HUES48 (cell line): ENCODE measurements at regions not wholly inside any gene's neighbourhood (a gene's known extent, or its start where the extent isn't known, plus 50 kb on each side); places are given as distances from the start of the nearest gene placed in this dataset.

Source experiments
- H3K27ac ChIP-seq: one replicate; pipeline ENCODE4 v1.7.0; 2013; ENCODE audit warnings: low read depth, low read length, inconsistent platforms
- H3K27me3 ChIP-seq: 2 replicates; pipeline ENCODE4 v1.6.1; 2013; ENCODE audit warnings: mild to moderate bottlenecking, low read length; ENCODE audit not compliant: control insufficient read depth, insufficient read depth
- H3K36me3 ChIP-seq: 2 replicates; pipeline ENCODE4 v1.6.1; 2013; ENCODE audit warnings: low read length; ENCODE audit not compliant: control insufficient read depth, insufficient read depth
- H3K4me1 ChIP-seq: 2 replicates; pipeline ENCODE4 v1.6.1; 2013; ENCODE audit warnings: mild to moderate bottlenecking, low read length; ENCODE audit not compliant: control insufficient read depth, insufficient read depth
- H3K4me3 ChIP-seq: 2 replicates; pipeline ENCODE4 v1.5.1; 2013; ENCODE audit warnings: mild to moderate bottlenecking, low read depth, low read length
- H3K9ac ChIP-seq: 2 replicates; pipeline ENCODE4 v1.6.1; 2013; ENCODE audit warnings: mild to moderate bottlenecking, low read depth, low read length, moderate library complexity
- H3K9me3 ChIP-seq: 2 replicates; pipeline ENCODE4 v1.6.1; 2013; ENCODE audit warnings: low read length; ENCODE audit not compliant: control insufficient read depth, insufficient read depth

GRCh38 chr1:229842302-229843255, 216.5 kb downstream of the URB2 start:
- Histone ChIP-seq H3K36me3 (no peaks in the 10 kb centered on the region), H3K27me3 (no peaks in the 10 kb centered on the region), H3K9ac (no peak overlapping the region), H3K4me3 (no peak overlapping the region), H3K9me3 (no peaks in the 10 kb centered on the region), H3K4me1 (no peaks in the 10 kb centered on the region), H3K27ac (no peak overlapping the region)

GRCh38 chr1:229843627-229844238, 217.7 kb downstream of the URB2 start:
- Histone ChIP-seq H3K27me3 (no peaks in the 10 kb centered on the region), H3K4me3 (no peak overlapping the region), H3K9me3 (no peaks in the 10 kb centered on the region), H3K36me3 (no peaks in the 10 kb centered on the region), H3K27ac (no peak overlapping the region), H3K4me1 (no peaks in the 10 kb centered on the region), H3K9ac (no peak overlapping the region)

GRCh38 chr1:229844675-229845074, 218.6 kb downstream of the URB2 start:
- Histone ChIP-seq H3K27ac (no peak overlapping the region), H3K9me3 (no peaks in the 10 kb centered on the region), H3K4me1 (no peaks in the 10 kb centered on the region), H3K36me3 (no peaks in the 10 kb centered on the region), H3K27me3 (no peaks in the 10 kb centered on the region), H3K4me3 (no peak overlapping the region), H3K9ac (no peak overlapping the region)

GRCh38 chr1:229845410-229846138, 219.5 kb downstream of the URB2 start:
- Histone ChIP-seq H3K4me3 (no peak overlapping the region), H3K9me3 (no peaks in the 10 kb centered on the region), H3K27ac (no peak overlapping the region), H3K4me1 (no peaks in the 10 kb centered on the region), H3K27me3 (no peaks in the 10 kb centered on the region), H3K9ac (no peak overlapping the region), H3K36me3 (no peaks in the 10 kb centered on the region)

GRCh38 chr1:229846351-229846750, 220.3 kb downstream of the URB2 start:
- no peak overlapping the region for H3K27ac ChIP-seq
- no peaks in the 10 kb centered on the region for H3K36me3 ChIP-seq
- H3K9me3 ChIP-seq: no peaks in the 10 kb centered on the region
- no peaks in the 10 kb centered on the region for H3K4me1 ChIP-seq
- H3K4me3 ChIP-seq: no peak overlapping the region
- H3K27me3 ChIP-seq: no peaks in the 10 kb centered on the region
- no peak overlapping the region for H3K9ac ChIP-seq

- no peak overlapping the region for H3K9ac ChIP-seq
- no peaks in the 10 kb centered on the region for H3K27me3 ChIP-seq
- no peak overlapping the region for H3K27ac ChIP-seq
- H3K4me3 ChIP-seq: no peak overlapping the region
- no peaks in the 10 kb centered on the region for H3K9me3 ChIP-seq
- H3K4me1 ChIP-seq: no peaks in the 10 kb centered on the region
- no peaks in the 10 kb centered on the region for H3K36me3 ChIP-seq
Observed at GRCh38 chr1:229848752-229849677, 218.0 kb upstream of the GALNT2 start.

- no peak overlapping the region for H3K4me3 ChIP-seq
- no peaks in the 10 kb centered on the region for H3K4me1 ChIP-seq
- no peaks in the 10 kb centered on the region for H3K9me3 ChIP-seq
- H3K9ac ChIP-seq: no peak overlapping the region
- no peaks in the 10 kb centered on the region for H3K36me3 ChIP-seq
- no peak overlapping the region for H3K27ac ChIP-seq
- no peaks in the 10 kb centered on the region for H3K27me3 ChIP-seq
Observed at GRCh38 chr1:229851511-229851910, 215.5 kb upstream of the GALNT2 start.

GRCh38 chr1:229853751-229854150, 213.3 kb upstream of the GALNT2 start:
- H3K27me3 ChIP-seq: no peaks in the 10 kb centered on the region
- no peak overlapping the region for H3K4me3 ChIP-seq

GRCh38 chr1:229854620-229855019, 212.4 kb upstream of the GALNT2 start:
- Histone ChIP-seq H3K27me3 (no peaks in the 10 kb centered on the region), H3K4me3 (no peak overlapping the region), H3K4me1 (no peaks in the 10 kb centered on the region)

More at GRCh38 chr1:229853751-229854150, 213.3 kb upstream of the GALNT2 start:
- Histone ChIP-seq H3K36me3 (no peaks in the 10 kb centered on the region), H3K27ac (no peak overlapping the region), H3K9ac (no peak overlapping the region), H3K9me3 (no peaks in the 10 kb centered on the region), H3K4me1 (no peaks in the 10 kb centered on the region)

GRCh38 chr1:229856009-229856650, 210.9 kb upstream of the GALNT2 start:
- Histone ChIP-seq H3K4me1 (no peaks in the 10 kb centered on the region; the same call in 1 of the 2 replicates), H3K27ac (no peak overlapping the region), H3K9ac (no peak overlapping the region), H3K36me3 (no peaks in the 10 kb centered on the region), H3K9me3 (no peaks in the 10 kb centered on the region), H3K4me3 (no peak overlapping the region), H3K27me3 (no peaks in the 10 kb centered on the region)

More at GRCh38 chr1:229854620-229855019, 212.4 kb upstream of the GALNT2 start:
- Histone ChIP-seq H3K9me3 (no peaks in the 10 kb centered on the region), H3K36me3 (no peaks in the 10 kb centered on the region), H3K27ac (no peak overlapping the region), H3K9ac (no peak overlapping the region)
